GM12864 (cell line): ENCODE measurements at regions not wholly inside any gene's neighbourhood (a gene's known extent, or its start where the extent isn't known, plus 50 kb on each side); places are given as distances from the start of the nearest gene placed in this dataset.

Source experiments
- DNase-seq: peaks from one replicate; pipeline ENCODE4 v3.0.0-alpha.2; 2011; ENCODE audit warnings: low read depth
- H3K4me3 ChIP-seq: 2 replicates; pipeline ENCODE4 v1.5.1; 2011; ENCODE audit warnings: mild to moderate bottlenecking, low read depth, low read length, control low read depth
- CTCF ChIP-seq: IDR thresholded peaks from 2 replicates; pipeline ENCODE4 v1.5.1; 2011; ENCODE audit warnings: low read depth, mild to moderate bottlenecking, moderate library complexity, low read length, control low read depth, inconsistent platforms; ENCODE audit errors: missing control alignments

- no peak for TF ChIP-seq CTCF
- DNase-seq, result no peak
- no peak overlapping the region for H3K4me3 ChIP-seq
Observed at GRCh38 chr3:81045976-81046375, 715.5 kb downstream of the GBE1 start.

GRCh38 chr3:81045246-81045645, 716.2 kb downstream of the GBE1 start:
- H3K4me3 ChIP-seq, result no peak overlapping the region
- no peak for TF ChIP-seq CTCF
- DNase-seq, result no peak

- no peak overlapping the region for H3K4me3 ChIP-seq
- no peak for TF ChIP-seq CTCF
- DNase-seq, result no peak
Observed at GRCh38 chr3:81043660-81044199, 717.7 kb downstream of the GBE1 start.

GRCh38 chr3:81043009-81043408, 718.4 kb downstream of the GBE1 start:
- no peak for DNase-seq
- no peak overlapping the region for H3K4me3 ChIP-seq
- no peak for TF ChIP-seq CTCF

- no peak for DNase-seq
- no peak for TF ChIP-seq CTCF
- no peak overlapping the region for H3K4me3 ChIP-seq
Observed at GRCh38 chr3:81041331-81041730, 720.1 kb downstream of the GBE1 start.

GRCh38 chr3:81040107-81040506, 721.3 kb downstream of the GBE1 start:
- TF ChIP-seq CTCF, result no peak
- no peak overlapping the region for H3K4me3 ChIP-seq
- no peak for DNase-seq

GRCh38 chr3:81033684-81034083, 727.8 kb downstream of the GBE1 start:
- DNase-seq, result no peak
- TF ChIP-seq CTCF, result no peak
- H3K4me3 ChIP-seq, result no peak overlapping the region
